IPS-18a (cell line): ENCODE measurements at regions not wholly inside any gene's neighbourhood (a gene's known extent, or its start where the extent isn't known, plus 50 kb on each side); places are given as distances from the start of the nearest gene placed in this dataset.
"Not testable (repeated sequence)": the region's sequence is repeated elsewhere in the genome, so short reads cannot be mapped to it uniquely, and the experiment has no call there.

Experiments
- H3K27ac ChIP-seq: one replicate; pipeline ENCODE4 v1.5.1; 2013; ENCODE audit warnings: low read length
- H3K27me3 ChIP-seq: one replicate; pipeline ENCODE4 v1.6.1; 2013; ENCODE audit warnings: mild to moderate bottlenecking, low read length; ENCODE audit not compliant: control insufficient read depth, insufficient read depth
- H3K36me3 ChIP-seq: one replicate; pipeline ENCODE4 v1.6.1; 2013; ENCODE audit warnings: low read depth, low read length; ENCODE audit not compliant: control insufficient read depth
- H3K4me1 ChIP-seq: one replicate; pipeline ENCODE4 v1.6.1; 2013; ENCODE audit warnings: low read depth, low read length; ENCODE audit not compliant: control insufficient read depth
- H3K4me3 ChIP-seq: one replicate; pipeline ENCODE4 v1.5.1; 2013; ENCODE audit warnings: low read length
- H3K9ac ChIP-seq: one replicate; pipeline ENCODE4 v1.6.1; 2013; ENCODE audit warnings: mild to moderate bottlenecking, low read length, moderate library complexity
- H3K9me3 ChIP-seq: one replicate; pipeline ENCODE4 v1.6.1; 2013; ENCODE audit warnings: low read depth, low read length; ENCODE audit not compliant: control insufficient read depth

GRCh38 chr2:84131278-84131830 lies 327.7 kb downstream of the SUCLG1 start:
- H3K4me3 ChIP-seq, result no peak overlapping the region
- no peaks in the 10 kb centered on the region for H3K9me3 ChIP-seq
- H3K4me1 ChIP-seq, result no peaks in the 10 kb centered on the region
- H3K27me3 ChIP-seq, result no peaks in the 10 kb centered on the region
- H3K27ac ChIP-seq, result no peak overlapping the region
- no peaks in the 10 kb centered on the region for H3K36me3 ChIP-seq
- no peak overlapping the region for H3K9ac ChIP-seq

GRCh38 chr2:84129018-84129417 lies 330.1 kb downstream of the SUCLG1 start:
- H3K27me3 ChIP-seq, result no peaks in the 10 kb centered on the region
- no peaks in the 10 kb centered on the region for H3K36me3 ChIP-seq
- H3K9ac ChIP-seq, result no peak overlapping the region
- H3K9me3 ChIP-seq, result no peaks in the 10 kb centered on the region
- no peak overlapping the region for H3K4me3 ChIP-seq
- H3K4me1 ChIP-seq, result no peaks in the 10 kb centered on the region
- no peak overlapping the region for H3K27ac ChIP-seq

GRCh38 chr2:84127812-84128211 lies 331.3 kb downstream of the SUCLG1 start:
- H3K27ac ChIP-seq, H3K9ac ChIP-seq, H3K9me3 ChIP-seq, H3K4me3 ChIP-seq, H3K4me1 ChIP-seq, H3K27me3 ChIP-seq, H3K36me3 ChIP-seq: not testable (repeated sequence)

- Histone ChIP-seq H3K4me1 (no peaks in the 10 kb centered on the region), H3K27me3 (no peaks in the 10 kb centered on the region), H3K4me3 (no peak overlapping the region)
Observed at GRCh38 chr2:84126530-84126929, 332.6 kb downstream of the SUCLG1 start.

GRCh38 chr2:84126084-84126483 lies 333.0 kb downstream of the SUCLG1 start:
- Histone ChIP-seq H3K9ac (no peak overlapping the region), H3K4me3 (no peak overlapping the region), H3K27ac (no peak overlapping the region), H3K9me3 (no peaks in the 10 kb centered on the region), H3K27me3 (no peaks in the 10 kb centered on the region), H3K36me3 (no peaks in the 10 kb centered on the region), H3K4me1 (no peaks in the 10 kb centered on the region)

More at GRCh38 chr2:84126530-84126929, 332.6 kb downstream of the SUCLG1 start:
- Histone ChIP-seq H3K36me3 (no peaks in the 10 kb centered on the region), H3K27ac (no peak overlapping the region), H3K9ac (no peak overlapping the region), H3K9me3 (no peaks in the 10 kb centered on the region)

- H3K36me3 ChIP-seq, result no peaks in the 10 kb centered on the region
- peaks cover 8% of the 10 kb centered on the region for H3K9me3 ChIP-seq
- no peaks in the 10 kb centered on the region for H3K4me1 ChIP-seq
- H3K27me3 ChIP-seq, result no peaks in the 10 kb centered on the region
- no peak overlapping the region for H3K27ac ChIP-seq
- no peak overlapping the region for H3K4me3 ChIP-seq
- no peak overlapping the region for H3K9ac ChIP-seq
Observed at GRCh38 chr2:84116143-84116542, 342.9 kb downstream of the SUCLG1 start.

DNA sequence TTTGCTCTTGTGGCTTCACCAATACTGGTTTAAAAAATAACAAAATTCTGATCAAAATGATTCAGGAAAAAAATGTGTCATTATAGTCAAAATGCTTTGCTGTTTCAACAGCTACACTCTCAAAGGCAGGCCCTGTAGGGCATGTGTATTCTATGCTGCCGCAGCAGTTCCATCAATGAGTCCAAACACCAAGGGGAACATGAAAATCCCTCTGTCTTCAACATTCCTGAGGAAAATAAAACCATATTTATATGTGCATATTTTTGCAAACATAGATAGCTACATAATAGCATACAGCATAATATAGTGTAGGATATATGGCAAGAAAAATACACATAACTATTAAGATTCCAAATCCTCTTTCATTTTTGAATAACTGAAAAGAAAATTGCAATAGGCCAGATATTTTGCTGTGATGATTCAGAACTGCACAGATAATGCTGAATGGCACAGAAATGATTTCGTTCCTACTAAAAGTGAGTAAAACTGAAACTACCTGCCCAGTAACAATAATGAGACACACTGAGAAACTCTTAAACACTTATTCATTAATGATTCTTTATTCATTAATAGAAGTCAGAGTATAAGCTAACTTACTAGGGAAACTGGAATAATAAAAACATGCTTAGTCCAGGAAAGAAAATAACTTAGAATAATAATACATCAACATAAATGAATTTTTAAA lies 343.8 kb downstream of the SUCLG1 start:
- no peaks in the 10 kb centered on the region for H3K4me1 ChIP-seq
- H3K27me3 ChIP-seq, result no peaks in the 10 kb centered on the region
- H3K27ac ChIP-seq, result no peak overlapping the region
- peaks cover 8% of the 10 kb centered on the region for H3K9me3 ChIP-seq
- no peak overlapping the region for H3K9ac ChIP-seq
- H3K4me3 ChIP-seq, result no peak overlapping the region
- no peaks in the 10 kb centered on the region for H3K36me3 ChIP-seq

GRCh38 chr2:84103816-84104527 lies 355.1 kb downstream of the SUCLG1 start:
- H3K27ac ChIP-seq, H3K4me1 ChIP-seq, H3K9me3 ChIP-seq, H3K27me3 ChIP-seq, H3K4me3 ChIP-seq, H3K9ac ChIP-seq, H3K36me3 ChIP-seq: not testable (repeated sequence)

DNA sequence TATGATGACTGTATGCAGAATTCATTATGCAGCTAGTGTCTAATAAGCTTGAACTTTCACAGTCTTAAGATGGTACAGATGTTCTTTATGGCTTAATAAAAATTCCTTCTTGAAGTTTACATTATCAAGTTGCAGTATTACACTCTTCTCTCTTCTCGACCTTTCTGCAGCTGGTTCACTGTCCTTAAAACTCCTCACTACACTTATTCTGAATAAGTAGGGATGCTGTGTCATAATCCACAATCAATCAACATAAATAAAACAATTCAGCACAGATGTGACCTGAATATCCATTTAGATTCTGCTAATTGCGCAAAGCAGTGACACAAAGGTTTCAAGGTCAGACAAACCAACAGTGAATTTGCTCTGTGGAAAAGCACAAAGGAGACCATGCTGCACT lies 356.8 kb downstream of the SUCLG1 start:
- no peaks in the 10 kb centered on the region for H3K4me1 ChIP-seq
- no peaks in the 10 kb centered on the region for H3K36me3 ChIP-seq
- no peaks in the 10 kb centered on the region for H3K27me3 ChIP-seq
- no peak overlapping the region for H3K9ac ChIP-seq
- H3K27ac ChIP-seq, result no peak overlapping the region
- H3K9me3 ChIP-seq, result peaks cover 10% of the 10 kb centered on the region
- H3K4me3 ChIP-seq, result no peak overlapping the region

- Histone ChIP-seq H3K9ac (no peak overlapping the region), H3K4me1 (no peaks in the 10 kb centered on the region), H3K27me3 (no peaks in the 10 kb centered on the region), H3K4me3 (no peak overlapping the region), H3K9me3 (peaks cover 3% of the 10 kb centered on the region), H3K27ac (no peak overlapping the region), H3K36me3 (no peaks in the 10 kb centered on the region)
Observed at GRCh38 chr2:84088656-84089055, 370.4 kb downstream of the SUCLG1 start.

- Histone ChIP-seq H3K4me1 (no peaks in the 10 kb centered on the region), H3K27ac (no peak overlapping the region)
Observed at GRCh38 chr2:84085562-84085961, 373.5 kb downstream of the SUCLG1 start.

DNA sequence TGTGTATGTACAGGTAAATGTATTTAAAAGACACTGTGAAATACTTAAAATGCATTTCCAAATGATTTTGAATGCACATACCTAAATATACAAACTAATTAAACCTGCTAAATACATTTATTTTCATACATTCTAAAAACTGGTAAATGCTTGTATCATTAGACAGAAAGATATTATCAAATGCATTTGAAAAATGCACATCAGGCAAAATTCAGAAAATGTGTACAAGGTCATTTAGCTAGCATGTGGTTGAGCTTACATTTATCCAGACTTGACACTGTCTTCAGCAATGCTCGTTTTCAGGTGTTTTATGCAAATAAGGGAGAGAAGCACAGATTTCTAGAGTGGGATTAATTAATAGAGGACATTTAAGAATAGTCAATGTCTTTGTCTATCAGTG lies 374.2 kb downstream of the SUCLG1 start:
- Histone ChIP-seq H3K9ac (no peak overlapping the region), H3K4me1 (no peaks in the 10 kb centered on the region), H3K36me3 (no peaks in the 10 kb centered on the region), H3K27me3 (no peaks in the 10 kb centered on the region), H3K27ac (no peak overlapping the region), H3K4me3 (no peak overlapping the region), H3K9me3 (no peaks in the 10 kb centered on the region)

More at GRCh38 chr2:84085562-84085961, 373.5 kb downstream of the SUCLG1 start:
- no peaks in the 10 kb centered on the region for H3K27me3 ChIP-seq
- no peaks in the 10 kb centered on the region for H3K36me3 ChIP-seq
- H3K9me3 ChIP-seq, result no peaks in the 10 kb centered on the region
- no peak overlapping the region for H3K4me3 ChIP-seq
- no peak overlapping the region for H3K9ac ChIP-seq
